GM12872 (cell line): ENCODE measurements at regions not wholly inside any gene's neighbourhood (a gene's known extent, or its start where the extent isn't known, plus 50 kb on each side); places are given as distances from the start of the nearest gene placed in this dataset.

Source experiments
- CTCF ChIP-seq: IDR thresholded peaks from 3 replicates; pipeline ENCODE4 v1.5.1; 2011; ENCODE audit warnings: low read depth, mild to moderate bottlenecking, low read length, moderate library complexity; ENCODE audit not compliant: insufficient read depth

- no peak for TF ChIP-seq CTCF
These were observed 239.7 kb upstream of the ANKRD30A start for GRCh38 chr10:36885746-36886145.

- TF ChIP-seq CTCF, result no peak
These were observed 242.6 kb upstream of the ANKRD30A start for GRCh38 chr10:36882781-36883180.

GRCh38 chr10:36880898-36881297, 244.5 kb upstream of the ANKRD30A start:
- TF ChIP-seq CTCF, result peak; percentile 43

GRCh38 chr10:36872702-36873393, 252.6 kb upstream of the ANKRD30A start:
- no peak for TF ChIP-seq CTCF

- TF ChIP-seq CTCF, result no peak
These were observed 284.6 kb upstream of the ANKRD30A start for GRCh38 chr10:36840788-36841187.

- no peak for TF ChIP-seq CTCF
These were observed 288.0 kb upstream of the ANKRD30A start for GRCh38 chr10:36837416-36837815.

- no peak for TF ChIP-seq CTCF
These were observed 305.6 kb upstream of the ANKRD30A start for GRCh38 chr10:36819781-36820180.

- no peak for TF ChIP-seq CTCF
These were observed 307.5 kb upstream of the ANKRD30A start for GRCh38 chr10:36817898-36818297.
